ENCODE measurements at regions not wholly inside any gene's neighbourhood (a gene's known extent, or its start where the extent isn't known, plus 50 kb on each side); places are given as distances from the start of the nearest gene placed in this dataset.

DNA sequence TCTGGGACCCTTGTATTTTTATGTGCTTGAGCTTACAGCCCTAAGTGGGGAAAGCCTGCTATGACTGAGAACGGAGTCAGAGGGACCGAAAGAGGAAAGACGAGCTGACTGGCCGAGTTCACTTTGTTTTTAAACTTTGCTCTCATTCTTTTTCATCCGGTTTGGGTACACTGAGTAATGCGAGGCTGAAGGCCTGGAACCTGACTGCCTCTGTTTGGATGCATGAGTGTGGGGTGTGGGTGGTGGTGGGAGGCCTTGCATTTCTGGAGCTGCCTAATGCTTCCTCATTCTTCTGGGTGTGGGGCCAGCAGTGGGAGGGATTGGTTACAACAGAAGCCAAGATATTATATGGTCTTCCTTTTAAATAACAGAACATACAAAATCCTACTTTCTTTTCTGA is 155.5 kb downstream of the BUB3 start:
- DNase-seq: peak; percentile 67
- TF ChIP-seq EZH2 (IDR thresholded peaks at IDR 0.05; ENCODE audit: insufficient read depth, poor library complexity, severe bottlenecking): no peak
- no peak for TF ChIP-seq EZH2phosphoT487 (IDR thresholded peaks at IDR 0.05; ENCODE audit: insufficient read depth, low read depth)

DNA sequence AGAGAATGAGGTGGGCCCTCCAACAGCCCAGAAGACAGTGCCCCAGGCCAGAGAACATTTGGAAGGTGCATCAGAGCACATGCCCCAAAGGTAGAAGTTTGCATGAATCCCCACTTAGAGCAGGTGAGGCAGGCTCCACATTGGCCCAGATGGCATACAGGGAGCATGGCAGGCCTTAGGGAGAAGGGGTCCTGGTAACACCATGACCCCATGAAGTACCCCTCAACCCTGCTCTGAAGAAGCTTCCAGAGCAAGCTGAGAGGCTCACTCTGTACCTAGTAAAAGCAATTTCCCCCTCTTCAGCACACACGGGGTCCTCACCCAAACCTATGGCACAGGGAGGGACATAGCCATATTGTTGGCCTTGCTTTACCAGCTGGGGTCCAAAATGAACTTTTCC is 162.6 kb downstream of the BUB3 start:
- 46 to 57% methylated on average over 1 of the region's 1 CpG for WGBS, 2 experiments (ENCODE audit: low coverage in 1 of 2, low lambda C conversion rate in 2 of 2, missing lambda C conversion rate in 2 of 2)

More for the DNA sequence above, 155.5 kb downstream of the BUB3 start:
- WGBS, 2 experiments (ENCODE audit: low coverage in 1 of 2, low lambda C conversion rate in 2 of 2, missing lambda C conversion rate in 2 of 2): 0 to 2% methylated on average over 6 of the region's 6 CpGs
- H3K4me3 ChIP-seq: peak overlapping the region; percentile 19
- peak overlapping the region; percentile 62 for H3K4me2 ChIP-seq (ENCODE audit: unreplicated experiment)
- no peaks in the 10 kb centered on the region for H3K36me3 ChIP-seq (ENCODE audit: low read depth)
- in situ Hi-C loops (cut with MboI): no loop called here
- peaks cover 4% of the 10 kb centered on the region; the same call in 1 of the 2 replicates for H3F3A ChIP-seq (ENCODE audit: insufficient read depth)
- no peaks in the 10 kb centered on the region for H3K9me2 ChIP-seq (ENCODE audit: insufficient read depth)
- no peaks in the 10 kb centered on the region for H3K27me3 ChIP-seq (replicated peaks; ENCODE audit: insufficient read depth)
- no peaks in the 10 kb centered on the region for H3K9me3 ChIP-seq (ENCODE audit: low read depth)
- H3K27ac ChIP-seq: peak overlapping the region; percentile 49
- peaks cover 14% of the 10 kb centered on the region for H3K4me1 ChIP-seq (ENCODE audit: insufficient read depth)
- no peak overlapping the region; the same call in 1 of the 2 replicates for H3K9ac ChIP-seq
- no peaks in the 10 kb centered on the region for H3K79me2 ChIP-seq (ENCODE audit: insufficient read depth)
- H2AFZ ChIP-seq: peak overlapping the region; percentile 60
- no peaks in the 10 kb centered on the region for H4K20me1 ChIP-seq (ENCODE audit: insufficient read depth)

DNA sequence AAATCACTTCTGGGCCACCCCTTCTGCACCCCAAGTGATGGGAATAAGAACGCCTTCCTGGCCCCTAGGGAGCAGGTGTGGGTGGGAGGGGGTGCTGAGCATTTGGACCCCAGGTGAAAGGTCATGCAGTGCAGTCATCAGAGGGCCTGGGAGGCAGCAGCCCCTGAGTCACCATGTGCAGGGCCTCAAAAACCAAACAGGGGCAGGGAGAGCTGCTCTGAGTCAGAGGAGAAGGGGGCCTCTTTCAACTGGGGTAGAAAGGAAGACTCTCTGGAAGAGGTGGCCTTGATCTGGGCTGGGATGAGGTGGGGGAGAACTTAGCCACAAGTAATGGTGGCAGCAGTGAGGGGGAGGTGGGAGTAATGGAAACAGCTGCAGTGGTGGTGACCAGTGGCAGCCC is 164.3 kb downstream of the BUB3 start:
- Histone ChIP-seq H3F3A (ENCODE audit: insufficient read depth) (no peaks in the 10 kb centered on the region), H2AFZ (no peak overlapping the region), H3K4me3 (no peak overlapping the region), H3K9me2 (ENCODE audit: insufficient read depth) (no peaks in the 10 kb centered on the region), H3K9ac (no peak overlapping the region), H3K27ac (no peak overlapping the region), H3K27me3 (replicated peaks; ENCODE audit: insufficient read depth) (no peaks in the 10 kb centered on the region), H4K20me1 (ENCODE audit: insufficient read depth) (no peaks in the 10 kb centered on the region), H3K4me1 (ENCODE audit: insufficient read depth) (no peaks in the 10 kb centered on the region), H3K36me3 (ENCODE audit: low read depth) (no peaks in the 10 kb centered on the region), H3K79me2 (ENCODE audit: insufficient read depth) (no peaks in the 10 kb centered on the region), H3K9me3 (ENCODE audit: low read depth) (no peaks in the 10 kb centered on the region), H3K4me2 (ENCODE audit: unreplicated experiment) (no peak overlapping the region)
- in situ Hi-C loops (cut with MboI): no loop called here
- DNase-seq: peak; percentile 6
- 25 to 47% methylated on average over 1 of the region's 1 CpG for WGBS, 2 experiments (ENCODE audit: low coverage in 1 of 2, low lambda C conversion rate in 2 of 2, missing lambda C conversion rate in 2 of 2)
- TF ChIP-seq EZH2 (IDR thresholded peaks at IDR 0.05; ENCODE audit: insufficient read depth, poor library complexity, severe bottlenecking) (no peak), EZH2phosphoT487 (IDR thresholded peaks at IDR 0.05; ENCODE audit: insufficient read depth, low read depth) (no peak)

More for the DNA sequence above, 162.6 kb downstream of the BUB3 start:
- Histone ChIP-seq H4K20me1 (ENCODE audit: insufficient read depth) (no peaks in the 10 kb centered on the region), H3K36me3 (ENCODE audit: low read depth) (no peaks in the 10 kb centered on the region), H3K9ac (no peak overlapping the region), H3K4me2 (ENCODE audit: unreplicated experiment) (no peak overlapping the region), H3F3A (ENCODE audit: insufficient read depth) (no peaks in the 10 kb centered on the region), H3K9me2 (ENCODE audit: insufficient read depth) (no peaks in the 10 kb centered on the region), H3K4me1 (ENCODE audit: insufficient read depth) (no peaks in the 10 kb centered on the region), H3K27me3 (replicated peaks; ENCODE audit: insufficient read depth) (no peaks in the 10 kb centered on the region), H3K9me3 (ENCODE audit: low read depth) (no peaks in the 10 kb centered on the region), H3K27ac (no peak overlapping the region), H3K79me2 (ENCODE audit: insufficient read depth) (no peaks in the 10 kb centered on the region), H3K4me3 (no peak overlapping the region), H2AFZ (no peak overlapping the region)
- no peak for TF ChIP-seq EZH2 (IDR thresholded peaks at IDR 0.05; ENCODE audit: insufficient read depth, poor library complexity, severe bottlenecking)
- no peak for TF ChIP-seq EZH2phosphoT487 (IDR thresholded peaks at IDR 0.05; ENCODE audit: insufficient read depth, low read depth)
- in situ Hi-C loops (cut with MboI): no loop called here
- no peak for DNase-seq

DNA sequence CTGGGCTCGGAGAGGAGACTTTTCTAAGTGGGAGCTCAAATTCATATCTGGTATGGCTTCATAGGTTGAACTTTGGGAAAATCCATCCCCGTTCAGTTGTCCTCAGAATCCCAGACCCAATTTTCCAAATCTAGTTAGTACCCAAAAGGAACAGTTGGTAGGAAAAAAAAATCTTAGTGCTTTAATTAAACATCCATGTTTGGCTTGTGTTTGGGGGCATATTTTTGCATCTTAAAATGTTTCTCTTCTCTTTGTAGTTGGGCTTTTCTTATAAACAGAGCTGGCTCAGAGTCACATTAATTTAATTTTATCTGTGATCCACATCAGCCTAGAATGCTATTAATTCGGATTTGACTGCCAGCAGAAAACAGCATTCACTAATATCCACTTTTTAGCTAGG is 165.9 kb downstream of the BUB3 start:
- Histone ChIP-seq H3K9me2 (ENCODE audit: insufficient read depth) (no peaks in the 10 kb centered on the region), H3K9me3 (ENCODE audit: low read depth) (no peaks in the 10 kb centered on the region), H3K4me1 (ENCODE audit: insufficient read depth) (no peaks in the 10 kb centered on the region), H3K4me3 (no peak overlapping the region), H3K79me2 (ENCODE audit: insufficient read depth) (no peaks in the 10 kb centered on the region), H3K27me3 (replicated peaks; ENCODE audit: insufficient read depth) (no peaks in the 10 kb centered on the region), H4K20me1 (ENCODE audit: insufficient read depth) (no peaks in the 10 kb centered on the region), H3K27ac (no peak overlapping the region), H2AFZ (no peak overlapping the region), H3K36me3 (ENCODE audit: low read depth) (no peaks in the 10 kb centered on the region), H3K4me2 (ENCODE audit: unreplicated experiment) (no peak overlapping the region), H3F3A (ENCODE audit: insufficient read depth) (no peaks in the 10 kb centered on the region), H3K9ac (no peak overlapping the region)
- WGBS, 2 experiments (ENCODE audit: low coverage in 1 of 2, low lambda C conversion rate in 2 of 2, missing lambda C conversion rate in 2 of 2): 27 to 29% methylated on average over 3 of the region's 3 CpGs
- in situ Hi-C loops (cut with MboI): no loop called here
- no peak for DNase-seq
- TF ChIP-seq EZH2 (IDR thresholded peaks at IDR 0.05; ENCODE audit: insufficient read depth, poor library complexity, severe bottlenecking) (no peak), EZH2phosphoT487 (IDR thresholded peaks at IDR 0.05; ENCODE audit: insufficient read depth, low read depth) (no peak)

DNA sequence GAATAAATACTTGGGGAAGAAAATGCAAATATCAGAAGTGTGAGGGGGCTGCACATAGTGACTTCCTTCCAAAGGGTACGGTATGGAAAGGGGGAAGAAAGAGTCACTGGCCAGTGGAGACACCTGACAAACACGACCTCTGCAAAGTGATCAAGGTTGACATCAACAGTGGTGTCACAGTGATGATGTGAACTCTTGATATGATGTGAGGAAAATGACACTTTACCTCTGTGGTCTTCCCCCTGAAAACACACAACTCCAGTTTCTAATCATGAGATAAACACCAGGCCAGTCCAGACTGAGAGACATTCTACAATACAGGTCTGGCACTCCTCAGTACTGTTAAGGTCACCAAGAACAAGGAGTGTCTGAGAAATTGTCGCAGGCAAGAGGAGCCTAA is 169.7 kb downstream of the BUB3 start:
- Histone ChIP-seq H3K4me3 (no peak overlapping the region), H3K27ac (no peak overlapping the region), H3K9me3 (ENCODE audit: low read depth) (no peaks in the 10 kb centered on the region), H3K4me1 (ENCODE audit: insufficient read depth) (no peaks in the 10 kb centered on the region), H3K27me3 (replicated peaks; ENCODE audit: insufficient read depth) (no peaks in the 10 kb centered on the region), H3K36me3 (ENCODE audit: low read depth) (no peaks in the 10 kb centered on the region), H3K79me2 (ENCODE audit: insufficient read depth) (no peaks in the 10 kb centered on the region), H3K4me2 (ENCODE audit: unreplicated experiment) (no peak overlapping the region), H3K9me2 (ENCODE audit: insufficient read depth) (no peaks in the 10 kb centered on the region), H3K9ac (no peak overlapping the region), H4K20me1 (ENCODE audit: insufficient read depth) (no peaks in the 10 kb centered on the region), H3F3A (ENCODE audit: insufficient read depth) (no peaks in the 10 kb centered on the region), H2AFZ (no peak overlapping the region)
- WGBS, 2 experiments (ENCODE audit: low coverage in 1 of 2, low lambda C conversion rate in 2 of 2, missing lambda C conversion rate in 2 of 2): 42 to 48% methylated on average over 3 of the region's 3 CpGs
- no peak for DNase-seq
- TF ChIP-seq EZH2phosphoT487 (IDR thresholded peaks at IDR 0.05; ENCODE audit: insufficient read depth, low read depth) (no peak), EZH2 (IDR thresholded peaks at IDR 0.05; ENCODE audit: insufficient read depth, poor library complexity, severe bottlenecking) (no peak)
- in situ Hi-C loops (cut with MboI): no loop called here

All from GM23248 (cell line).